GM06990 (cell line): ENCODE measurements at regions not wholly inside any gene's neighbourhood (a gene's known extent, or its start where the extent isn't known, plus 50 kb on each side); places are given as distances from the start of the nearest gene placed in this dataset.
"Not testable (repeated sequence)": the region's sequence is repeated elsewhere in the genome, so short reads cannot be mapped to it uniquely, and the experiment has no call there.

Experiments used
- DNase-seq: peaks from one replicate; pipeline ENCODE4 v3.0.0-alpha.2; 2011; ENCODE audit not compliant: insufficient read length; ENCODE audit errors: extremely low read depth
- H3K27me3 ChIP-seq: replicated peaks from 2 replicates; pipeline ENCODE4 v1.6.0; 2011; ENCODE audit warnings: low read length; ENCODE audit not compliant: control insufficient read depth, insufficient read depth
- H3K36me3 ChIP-seq: 2 replicates; pipeline ENCODE4 v1.5.1; 2011; ENCODE audit warnings: low read length; ENCODE audit not compliant: control insufficient read depth, insufficient read depth
- H3K4me3 ChIP-seq: replicated peaks from 2 replicates; pipeline ENCODE4 v1.5.1; 2011; ENCODE audit warnings: low read depth, mild to moderate bottlenecking, control low read depth, low read length
- CTCF ChIP-seq: IDR thresholded peaks from 2 replicates; pipeline ENCODE4 v1.5.1; 2011; ENCODE audit warnings: low read length, control low read depth, mild to moderate bottlenecking, inconsistent platforms; ENCODE audit not compliant: insufficient read depth, poor library complexity, severe bottlenecking

DNA sequence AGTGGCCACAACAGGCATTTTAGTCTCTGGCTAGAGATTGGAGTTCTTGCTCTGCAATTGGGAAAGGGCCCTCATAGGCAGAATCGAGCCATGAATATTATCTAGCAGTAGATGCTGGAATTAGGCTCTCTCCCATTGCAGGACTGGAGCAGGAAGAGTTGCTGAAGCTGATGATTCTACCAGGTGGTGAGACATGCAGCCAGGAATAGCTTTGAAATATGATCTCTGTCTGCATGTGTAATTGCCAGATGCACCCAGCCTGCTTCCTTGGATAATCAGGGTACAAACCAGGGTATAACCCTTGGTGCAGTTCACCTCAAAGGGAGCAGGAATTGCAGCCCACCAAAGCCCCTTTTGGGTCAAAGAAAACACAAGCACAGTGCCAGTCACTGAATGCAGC lies 211.4 kb upstream of the FTMT start:
- no peak for DNase-seq

DNA sequence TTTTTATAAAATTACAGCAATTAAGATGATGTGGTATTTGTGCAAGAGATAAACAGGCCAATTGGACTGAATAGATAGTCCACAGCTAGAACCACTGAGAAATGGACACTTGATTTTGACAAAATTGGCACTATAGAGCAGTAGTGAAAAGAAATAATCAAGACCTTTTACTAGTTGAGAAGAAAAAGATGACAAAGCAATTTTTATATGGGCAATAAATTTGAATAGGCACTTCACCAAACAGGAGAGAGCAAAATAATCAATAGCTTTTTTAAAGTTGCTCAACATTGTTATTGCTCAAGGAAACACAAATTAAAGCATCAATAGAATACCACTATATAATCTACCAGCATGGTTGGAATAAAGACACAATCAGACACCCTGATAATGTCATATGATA lies 193.5 kb upstream of the FTMT start:
- H3K4me3 ChIP-seq: no peak overlapping the region
- H3K27me3 ChIP-seq: no peaks in the 10 kb centered on the region
- H3K36me3 ChIP-seq: no peaks in the 10 kb centered on the region
- no peak for DNase-seq
- TF ChIP-seq CTCF: no peak

More for the DNA sequence above, 211.4 kb upstream of the FTMT start:
- no peaks in the 10 kb centered on the region for H3K36me3 ChIP-seq
- H3K4me3 ChIP-seq: no peak overlapping the region
- H3K27me3 ChIP-seq: no peaks in the 10 kb centered on the region
- TF ChIP-seq CTCF: no peak

GRCh38 chr5:121660142-121660541 lies 191.5 kb upstream of the FTMT start:
- Histone ChIP-seq H3K36me3 (no peaks in the 10 kb centered on the region), H3K4me3 (no peak overlapping the region), H3K27me3 (no peaks in the 10 kb centered on the region)
- no peak for TF ChIP-seq CTCF
- no peak for DNase-seq

DNA sequence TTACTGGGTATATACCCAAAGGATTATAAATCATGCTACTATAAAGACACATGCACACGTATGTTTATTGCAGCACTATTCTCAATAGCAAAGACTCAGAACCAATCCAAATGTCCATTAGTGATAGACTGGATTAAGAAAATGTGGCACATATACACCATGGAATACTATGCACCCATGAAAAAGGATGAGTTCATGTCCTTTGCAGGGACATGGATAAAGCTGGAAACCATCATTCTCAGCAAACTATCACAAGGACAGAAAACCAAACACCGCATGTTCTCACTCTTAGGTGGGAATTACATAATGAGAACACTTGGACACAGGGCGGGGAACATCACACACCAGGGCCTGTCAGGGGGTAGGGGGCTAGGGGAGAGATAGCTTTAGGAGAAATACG lies 186.1 kb upstream of the FTMT start:
- H3K36me3 ChIP-seq, H3K4me3 ChIP-seq, H3K27me3 ChIP-seq, DNase-seq: not testable (repeated sequence)

GRCh38 chr5:121667292-121667691 lies 184.4 kb upstream of the FTMT start:
- no peak overlapping the region for H3K4me3 ChIP-seq
- no peak for DNase-seq
- TF ChIP-seq CTCF: no peak
- no peaks in the 10 kb centered on the region for H3K36me3 ChIP-seq
- no peaks in the 10 kb centered on the region for H3K27me3 ChIP-seq

DNA sequence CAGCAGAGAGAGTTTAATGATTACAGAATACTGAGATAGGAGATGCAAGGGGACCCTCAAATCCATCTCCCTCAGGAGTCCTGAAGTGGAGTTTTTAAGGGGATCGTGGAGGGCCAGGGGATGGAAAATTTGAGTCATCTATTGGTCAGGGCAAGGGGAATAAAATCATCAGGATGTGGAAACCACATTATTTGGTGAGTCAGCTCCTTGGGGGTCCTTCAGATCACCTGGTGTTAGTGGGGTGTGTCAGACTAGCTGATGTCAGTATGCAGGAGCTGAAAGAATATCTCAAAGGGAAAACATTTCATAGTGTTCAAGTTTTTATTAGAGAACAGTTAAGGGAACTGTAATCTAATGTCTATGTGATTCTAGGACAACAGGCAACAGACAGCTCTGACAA lies 183.0 kb upstream of the FTMT start:
- TF ChIP-seq CTCF: no peak
- Histone ChIP-seq H3K4me3 (no peak overlapping the region), H3K27me3 (no peaks in the 10 kb centered on the region), H3K36me3 (no peaks in the 10 kb centered on the region)
- no peak for DNase-seq
